GM20000 (cell line): ENCODE measurements at regions not wholly inside any gene's neighbourhood (a gene's known extent, or its start where the extent isn't known, plus 50 kb on each side); places are given as distances from the start of the nearest gene placed in this dataset.
"Not testable (repeated sequence)": the region's sequence is repeated elsewhere in the genome, so short reads cannot be mapped to it uniquely, and the experiment has no call there.

Experiments used
- DNase-seq: peaks from one replicate; pipeline ENCODE4 v3.0.0; 2012; ENCODE audit warnings: low spot score
- TF ChIP-seq, protein P1 (sequence below): IDR thresholded peaks from 2 replicates; pipeline ENCODE4 v1.5.1; 2012; ENCODE audit warnings: mild to moderate bottlenecking, control low read depth; ENCODE audit errors: extremely low read depth, missing control alignments

GRCh38 chr2:160583813-160584537 lies 90.4 kb upstream of the RBMS1 start:
- TF ChIP-seq, protein P1, sequence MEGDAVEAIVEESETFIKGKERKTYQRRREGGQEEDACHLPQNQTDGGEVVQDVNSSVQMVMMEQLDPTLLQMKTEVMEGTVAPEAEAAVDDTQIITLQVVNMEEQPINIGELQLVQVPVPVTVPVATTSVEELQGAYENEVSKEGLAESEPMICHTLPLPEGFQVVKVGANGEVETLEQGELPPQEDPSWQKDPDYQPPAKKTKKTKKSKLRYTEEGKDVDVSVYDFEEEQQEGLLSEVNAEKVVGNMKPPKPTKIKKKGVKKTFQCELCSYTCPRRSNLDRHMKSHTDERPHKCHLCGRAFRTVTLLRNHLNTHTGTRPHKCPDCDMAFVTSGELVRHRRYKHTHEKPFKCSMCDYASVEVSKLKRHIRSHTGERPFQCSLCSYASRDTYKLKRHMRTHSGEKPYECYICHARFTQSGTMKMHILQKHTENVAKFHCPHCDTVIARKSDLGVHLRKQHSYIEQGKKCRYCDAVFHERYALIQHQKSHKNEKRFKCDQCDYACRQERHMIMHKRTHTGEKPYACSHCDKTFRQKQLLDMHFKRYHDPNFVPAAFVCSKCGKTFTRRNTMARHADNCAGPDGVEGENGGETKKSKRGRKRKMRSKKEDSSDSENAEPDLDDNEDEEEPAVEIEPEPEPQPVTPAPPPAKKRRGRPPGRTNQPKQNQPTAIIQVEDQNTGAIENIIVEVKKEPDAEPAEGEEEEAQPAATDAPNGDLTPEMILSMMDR, result no peak
- DNase-seq, result no peak

GRCh38 chr2:160584972-160585494 lies 91.4 kb upstream of the RBMS1 start:
- TF ChIP-seq, protein P1, result no peak
- DNase-seq, result no peak

- DNase-seq, result no peak
- TF ChIP-seq, protein P1, result no peak
These were observed 97.1 kb upstream of the RBMS1 start for GRCh38 chr2:160590664-160591063.

- DNase-seq, result no peak
- TF ChIP-seq, protein P1, result no peak
These were observed 98.8 kb upstream of the RBMS1 start for GRCh38 chr2:160592401-160592800.

DNA sequence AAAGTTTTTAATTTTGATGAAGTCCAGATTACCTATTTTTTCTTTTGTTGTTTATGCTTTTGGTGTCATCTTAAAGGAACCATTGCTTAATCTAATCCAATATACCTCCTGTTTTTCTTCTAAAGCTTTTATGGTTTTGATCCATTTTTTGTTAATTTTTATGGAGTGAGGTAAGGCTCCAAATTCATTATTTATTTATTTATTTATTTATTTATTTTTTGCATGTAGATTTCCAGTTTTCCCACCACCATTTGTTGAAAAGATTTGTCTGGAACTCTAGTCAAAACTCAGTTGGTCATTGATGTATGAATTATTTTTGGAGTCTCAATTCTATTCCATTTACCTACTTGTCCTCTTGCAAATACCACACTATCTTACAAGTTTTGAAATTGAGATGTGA lies 99.4 kb upstream of the RBMS1 start:
- DNase-seq, result no peak
- TF ChIP-seq, protein P1, result no peak

DNA sequence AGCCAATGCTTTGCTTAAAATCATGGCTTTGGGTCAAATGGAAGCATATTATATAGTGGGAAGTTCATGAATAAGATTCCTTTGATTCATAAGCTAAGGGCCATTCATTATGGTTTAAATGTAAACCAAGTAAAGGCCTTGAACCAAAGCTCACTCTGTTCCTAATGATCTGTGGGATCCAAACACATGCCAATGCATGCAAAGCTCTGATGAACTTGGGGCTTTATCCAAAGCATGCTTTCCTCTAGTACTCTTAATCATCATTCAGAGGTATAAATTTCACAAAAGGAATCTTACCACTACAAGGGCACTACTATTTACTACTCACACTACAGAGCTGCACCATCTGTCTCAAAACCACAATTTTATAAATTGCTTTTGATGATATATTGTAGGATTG lies 102.8 kb upstream of the RBMS1 start:
- DNase-seq, result no peak
- TF ChIP-seq, protein P1, result no peak

GRCh38 chr2:160600437-160600836 lies 106.8 kb upstream of the RBMS1 start:
- DNase-seq, result not testable (repeated sequence)

- TF ChIP-seq, protein P1, result no peak
- DNase-seq, result no peak
These were observed 108.5 kb upstream of the RBMS1 start for GRCh38 chr2:160602073-160602472.
